ENCODE measurements at regions not wholly inside any gene's neighbourhood (a gene's known extent, or its start where the extent isn't known, plus 50 kb on each side); places are given as distances from the start of the nearest gene placed in this dataset.
"Not testable (repeated sequence)": the region's sequence is repeated elsewhere in the genome, so short reads cannot be mapped to it uniquely, and the experiment has no call there.

DNA sequence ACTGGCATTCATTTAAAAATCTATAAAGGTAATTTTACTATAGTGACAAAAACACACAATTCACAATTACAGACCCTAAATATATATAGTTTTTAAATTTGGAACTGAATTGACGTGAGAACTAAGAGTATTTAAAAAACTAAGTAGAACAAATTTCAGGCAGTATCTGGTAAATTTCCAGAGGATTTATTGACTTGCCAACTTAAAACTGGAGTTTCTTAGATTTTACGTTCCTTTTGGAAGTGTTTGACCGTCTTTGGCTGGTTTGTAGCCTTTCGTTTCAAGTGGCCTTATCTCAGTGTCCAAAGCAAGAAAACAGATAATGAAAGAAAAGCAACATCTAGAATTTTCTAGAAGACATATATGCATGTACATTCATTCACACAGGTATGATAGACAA lies 234.4 kb upstream of the VLDLR start:
- no peaks in the 10 kb centered on the region for H3K36me3 Mint-ChIP-seq (ENCODE audit: unreplicated experiment)
- no peaks in the 10 kb centered on the region for H3K9me3 Mint-ChIP-seq (ENCODE audit: unreplicated experiment)
- no peak overlapping the region for H3K27ac Mint-ChIP-seq (ENCODE audit: unreplicated experiment)
- no peak overlapping the region for H3K4me3 Mint-ChIP-seq (ENCODE audit: unreplicated experiment)
- TF ChIP-seq, protein P1, sequence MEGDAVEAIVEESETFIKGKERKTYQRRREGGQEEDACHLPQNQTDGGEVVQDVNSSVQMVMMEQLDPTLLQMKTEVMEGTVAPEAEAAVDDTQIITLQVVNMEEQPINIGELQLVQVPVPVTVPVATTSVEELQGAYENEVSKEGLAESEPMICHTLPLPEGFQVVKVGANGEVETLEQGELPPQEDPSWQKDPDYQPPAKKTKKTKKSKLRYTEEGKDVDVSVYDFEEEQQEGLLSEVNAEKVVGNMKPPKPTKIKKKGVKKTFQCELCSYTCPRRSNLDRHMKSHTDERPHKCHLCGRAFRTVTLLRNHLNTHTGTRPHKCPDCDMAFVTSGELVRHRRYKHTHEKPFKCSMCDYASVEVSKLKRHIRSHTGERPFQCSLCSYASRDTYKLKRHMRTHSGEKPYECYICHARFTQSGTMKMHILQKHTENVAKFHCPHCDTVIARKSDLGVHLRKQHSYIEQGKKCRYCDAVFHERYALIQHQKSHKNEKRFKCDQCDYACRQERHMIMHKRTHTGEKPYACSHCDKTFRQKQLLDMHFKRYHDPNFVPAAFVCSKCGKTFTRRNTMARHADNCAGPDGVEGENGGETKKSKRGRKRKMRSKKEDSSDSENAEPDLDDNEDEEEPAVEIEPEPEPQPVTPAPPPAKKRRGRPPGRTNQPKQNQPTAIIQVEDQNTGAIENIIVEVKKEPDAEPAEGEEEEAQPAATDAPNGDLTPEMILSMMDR (IDR thresholded peaks at IDR 0.05), result no peak
- H3K27me3 Mint-ChIP-seq (ENCODE audit: unreplicated experiment), result peaks cover 20% of the 10 kb centered on the region
- DNase-seq (ENCODE audit: extremely low spot score, unreplicated experiment), result no peak
- H3K4me1 Mint-ChIP-seq (ENCODE audit: unreplicated experiment), result peaks cover 6% of the 10 kb centered on the region

DNA sequence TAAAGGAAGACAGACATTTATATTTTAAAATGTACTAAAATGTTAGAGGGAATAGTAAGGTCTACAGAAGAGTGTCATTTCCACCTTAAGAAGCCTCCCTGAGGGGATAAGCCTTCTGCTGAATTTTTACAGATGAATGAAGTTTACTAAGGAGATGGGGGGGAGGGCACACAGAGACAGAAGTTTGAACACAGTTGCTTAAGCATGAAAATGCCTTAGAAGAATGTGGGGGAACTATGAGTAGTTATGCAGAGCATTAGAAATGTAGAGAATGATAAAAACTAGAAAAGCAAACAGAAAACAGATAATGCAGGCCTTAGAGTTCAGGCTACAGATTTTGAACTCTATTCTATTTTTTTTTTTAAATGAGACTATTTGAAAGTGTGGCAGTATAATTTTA lies 232.2 kb upstream of the VLDLR start:
- Mint-ChIP-seq H3K27me3 (ENCODE audit: unreplicated experiment) (peaks cover 14% of the 10 kb centered on the region), H3K4me1 (ENCODE audit: unreplicated experiment) (peaks cover 6% of the 10 kb centered on the region)

GRCh38 chr9:2390028-2390427 lies 231.6 kb upstream of the VLDLR start:
- Mint-ChIP-seq H3K27ac (ENCODE audit: unreplicated experiment) (no peak overlapping the region), H3K27me3 (ENCODE audit: unreplicated experiment) (peaks cover 11% of the 10 kb centered on the region), H3K36me3 (ENCODE audit: unreplicated experiment) (no peaks in the 10 kb centered on the region), H3K4me1 (ENCODE audit: unreplicated experiment) (peaks cover 4% of the 10 kb centered on the region), H3K9me3 (ENCODE audit: unreplicated experiment) (no peaks in the 10 kb centered on the region), H3K4me3 (ENCODE audit: unreplicated experiment) (no peak overlapping the region)
- DNase-seq (ENCODE audit: extremely low spot score, unreplicated experiment), result no peak
- TF ChIP-seq, protein P1 (IDR thresholded peaks at IDR 0.05), result no peak

More for the DNA sequence above, 232.2 kb upstream of the VLDLR start:
- no peak overlapping the region for H3K27ac Mint-ChIP-seq (ENCODE audit: unreplicated experiment)
- H3K4me3 Mint-ChIP-seq (ENCODE audit: unreplicated experiment), result no peak overlapping the region
- no peak for DNase-seq (ENCODE audit: extremely low spot score, unreplicated experiment)
- H3K9me3 Mint-ChIP-seq (ENCODE audit: unreplicated experiment), result no peaks in the 10 kb centered on the region
- H3K36me3 Mint-ChIP-seq (ENCODE audit: unreplicated experiment), result no peaks in the 10 kb centered on the region
- TF ChIP-seq, protein P1 (IDR thresholded peaks at IDR 0.05), result no peak

DNA sequence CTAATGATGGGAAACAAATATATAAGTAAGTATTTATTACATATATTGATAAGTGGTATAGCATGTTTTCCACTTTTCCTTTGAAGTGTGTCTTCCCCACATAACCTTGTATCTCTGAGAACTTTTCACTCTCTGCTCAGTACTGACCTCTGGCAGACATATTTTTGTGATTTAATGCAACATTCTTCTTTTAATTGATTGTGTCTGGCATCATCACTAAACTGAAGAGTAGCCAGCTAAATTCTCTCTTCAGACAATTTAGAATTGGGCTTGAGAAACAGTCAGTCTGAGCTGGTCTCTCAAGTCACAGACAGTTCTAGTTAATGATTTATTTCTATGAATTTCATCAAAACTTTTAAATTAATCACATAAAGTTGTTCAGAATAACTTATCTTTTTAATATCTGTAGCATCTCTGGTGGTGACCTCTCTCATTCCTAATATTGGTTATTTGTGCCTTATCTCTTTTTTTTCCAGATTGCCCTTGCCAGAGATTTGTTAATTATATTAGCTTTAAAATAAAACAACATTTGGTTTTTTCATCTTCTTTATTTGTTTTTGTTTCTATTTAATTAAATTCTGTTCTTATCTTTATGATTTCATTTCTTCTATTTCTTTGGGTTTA lies 230.0 kb upstream of the VLDLR start:
- not testable (repeated sequence) for H3K27ac Mint-ChIP-seq (ENCODE audit: unreplicated experiment); H3K9me3 Mint-ChIP-seq (ENCODE audit: unreplicated experiment)

GRCh38 chr9:2394087-2394741 lies 227.4 kb upstream of the VLDLR start:
- not testable (repeated sequence) for H3K27ac Mint-ChIP-seq (ENCODE audit: unreplicated experiment); H3K27me3 Mint-ChIP-seq (ENCODE audit: unreplicated experiment); H3K4me3 Mint-ChIP-seq (ENCODE audit: unreplicated experiment); DNase-seq (ENCODE audit: extremely low spot score, unreplicated experiment); H3K36me3 Mint-ChIP-seq (ENCODE audit: unreplicated experiment); H3K4me1 Mint-ChIP-seq (ENCODE audit: unreplicated experiment); H3K9me3 Mint-ChIP-seq (ENCODE audit: unreplicated experiment)

More for the DNA sequence above, 230.0 kb upstream of the VLDLR start:
- H3K4me3 Mint-ChIP-seq (ENCODE audit: unreplicated experiment); DNase-seq (ENCODE audit: extremely low spot score, unreplicated experiment); H3K36me3 Mint-ChIP-seq (ENCODE audit: unreplicated experiment); H3K4me1 Mint-ChIP-seq (ENCODE audit: unreplicated experiment): not testable (repeated sequence)
- peaks cover 12% of the 10 kb centered on the region for H3K27me3 Mint-ChIP-seq (ENCODE audit: unreplicated experiment)

DNA sequence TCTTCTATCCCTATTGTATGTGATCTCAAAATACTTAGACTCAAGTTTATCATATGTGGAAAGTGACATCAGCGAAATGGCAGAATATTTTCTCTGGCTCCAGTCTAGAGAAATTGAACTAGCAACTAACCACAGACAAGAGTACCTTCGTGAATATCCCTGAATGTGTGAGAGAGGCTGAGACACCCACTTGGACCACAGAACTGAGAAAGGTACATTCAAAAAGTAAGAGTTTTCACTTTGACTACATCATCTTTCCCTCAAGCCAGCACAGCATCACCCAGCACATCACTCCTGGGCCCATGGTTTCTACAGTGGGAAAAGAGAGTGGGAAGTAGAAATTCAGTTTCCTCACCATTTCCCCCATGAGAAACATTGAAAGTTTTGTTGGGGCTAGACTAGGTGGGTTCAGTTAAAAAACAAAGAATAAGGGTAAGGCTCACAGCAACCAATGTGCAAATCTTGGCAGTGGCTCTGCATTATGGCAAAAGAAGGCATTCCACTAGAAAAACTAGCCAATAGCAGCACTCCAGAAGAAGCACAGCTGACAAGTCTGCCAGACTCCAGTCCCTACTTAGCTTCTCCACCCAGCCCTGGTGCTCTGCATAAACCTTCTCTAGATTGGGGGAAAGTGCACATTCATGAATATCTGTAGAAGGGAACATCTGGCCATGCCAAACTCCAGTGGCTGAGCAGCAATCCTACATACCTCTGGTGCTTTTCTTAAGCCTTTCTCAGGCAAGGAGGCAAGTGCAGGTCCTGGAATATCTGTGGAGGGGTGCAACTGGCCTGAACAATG lies 225.6 kb upstream of the VLDLR start:
- DNase-seq (ENCODE audit: extremely low spot score, unreplicated experiment), result no peak
- H3K36me3 Mint-ChIP-seq (ENCODE audit: unreplicated experiment), result no peaks in the 10 kb centered on the region
- no peak overlapping the region for H3K4me3 Mint-ChIP-seq (ENCODE audit: unreplicated experiment)
- no peak overlapping the region for H3K27ac Mint-ChIP-seq (ENCODE audit: unreplicated experiment)
- peaks cover 9% of the 10 kb centered on the region for H3K27me3 Mint-ChIP-seq (ENCODE audit: unreplicated experiment)
- H3K4me1 Mint-ChIP-seq (ENCODE audit: unreplicated experiment), result peaks cover 5% of the 10 kb centered on the region
- peaks cover 5% of the 10 kb centered on the region for H3K9me3 Mint-ChIP-seq (ENCODE audit: unreplicated experiment)
- TF ChIP-seq, protein P1 (IDR thresholded peaks at IDR 0.05), result no peak

Measured in osteocyte (in vitro differentiated cells).